IPS-18a (cell line): ENCODE measurements at regions not wholly inside any gene's neighbourhood (a gene's known extent, or its start where the extent isn't known, plus 50 kb on each side); places are given as distances from the start of the nearest gene placed in this dataset.
"Not testable (repeated sequence)": the region's sequence is repeated elsewhere in the genome, so short reads cannot be mapped to it uniquely, and the experiment has no call there.

Experiments used
- H3K27ac ChIP-seq: one replicate; pipeline ENCODE4 v1.5.1; 2013; ENCODE audit warnings: low read length
- H3K27me3 ChIP-seq: one replicate; pipeline ENCODE4 v1.6.1; 2013; ENCODE audit warnings: mild to moderate bottlenecking, low read length; ENCODE audit not compliant: control insufficient read depth, insufficient read depth
- H3K36me3 ChIP-seq: one replicate; pipeline ENCODE4 v1.6.1; 2013; ENCODE audit warnings: low read depth, low read length; ENCODE audit not compliant: control insufficient read depth
- H3K4me1 ChIP-seq: one replicate; pipeline ENCODE4 v1.6.1; 2013; ENCODE audit warnings: low read depth, low read length; ENCODE audit not compliant: control insufficient read depth
- H3K4me3 ChIP-seq: one replicate; pipeline ENCODE4 v1.5.1; 2013; ENCODE audit warnings: low read length
- H3K9ac ChIP-seq: one replicate; pipeline ENCODE4 v1.6.1; 2013; ENCODE audit warnings: mild to moderate bottlenecking, low read length, moderate library complexity
- H3K9me3 ChIP-seq: one replicate; pipeline ENCODE4 v1.6.1; 2013; ENCODE audit warnings: low read depth, low read length; ENCODE audit not compliant: control insufficient read depth

DNA sequence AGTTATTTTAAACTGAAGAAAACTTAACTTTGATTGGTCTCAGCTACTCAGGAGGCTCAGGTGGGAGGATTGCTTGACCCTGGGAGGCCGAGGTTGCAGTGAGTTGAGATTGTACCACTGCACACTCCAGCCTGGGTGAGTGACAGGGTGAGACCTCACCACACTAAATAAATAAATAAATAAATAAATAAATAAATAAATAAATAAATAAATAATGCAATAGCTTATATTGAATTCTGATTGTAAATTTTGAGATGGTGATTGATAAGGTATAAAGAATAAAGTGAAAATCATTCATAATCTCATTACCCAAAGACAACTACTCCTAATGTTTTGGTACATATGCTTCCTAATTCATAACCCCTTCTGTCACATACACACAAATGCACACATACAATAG lies 58.1 kb downstream of the TUBA3C start:
- no peaks in the 10 kb centered on the region for H3K36me3 ChIP-seq
- H3K4me3 ChIP-seq: no peak overlapping the region
- peaks cover 64% of the 10 kb centered on the region for H3K9me3 ChIP-seq
- H3K4me1 ChIP-seq: no peaks in the 10 kb centered on the region
- H3K9ac ChIP-seq: no peak overlapping the region
- no peaks in the 10 kb centered on the region for H3K27me3 ChIP-seq
- H3K27ac ChIP-seq: no peak overlapping the region

DNA sequence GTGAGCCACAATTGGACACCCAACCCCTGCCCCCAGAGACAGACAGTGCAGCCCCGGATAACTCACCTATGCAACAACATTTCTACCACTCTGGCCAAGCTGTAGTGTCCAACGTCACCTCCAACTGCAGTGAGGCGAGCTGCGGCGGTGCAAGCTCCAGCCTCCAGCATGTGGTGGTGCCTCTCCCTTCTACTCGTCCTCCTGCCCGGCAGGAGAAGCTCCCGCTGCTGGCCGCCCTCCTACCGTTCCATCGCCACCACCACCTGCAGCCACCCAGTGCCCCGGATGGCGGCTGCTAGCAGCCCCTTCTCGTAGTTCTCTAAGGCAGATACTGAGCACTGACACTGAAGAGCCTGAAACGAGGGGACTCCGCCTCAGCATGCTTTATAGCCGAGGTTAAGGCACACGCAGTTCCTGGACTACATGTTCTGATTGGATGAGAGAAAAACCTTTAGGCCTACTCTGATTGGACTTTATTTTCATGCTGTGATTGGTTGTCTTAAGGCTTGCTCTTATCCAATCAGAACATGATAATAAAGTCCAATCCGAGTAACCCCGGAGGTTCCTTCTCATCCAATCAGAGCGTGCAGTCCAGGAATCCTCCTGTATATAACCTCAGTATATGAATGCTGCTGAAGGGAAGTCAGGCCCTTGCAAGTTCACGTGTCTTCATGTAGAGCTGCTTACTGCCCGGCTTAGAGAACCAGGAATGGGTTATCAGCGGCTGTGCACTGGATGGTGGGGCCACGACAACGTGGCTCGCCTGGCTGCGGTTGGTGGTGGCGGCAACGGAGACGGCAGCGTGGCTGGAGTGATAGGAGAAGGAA lies 63.5 kb downstream of the TUBA3C start:
- H3K9ac ChIP-seq: no peak overlapping the region
- H3K4me3 ChIP-seq: no peak overlapping the region
- H3K9me3 ChIP-seq: peaks cover 61% of the 10 kb centered on the region
- H3K4me1 ChIP-seq: no peaks in the 10 kb centered on the region
- no peak overlapping the region for H3K27ac ChIP-seq
- no peaks in the 10 kb centered on the region for H3K27me3 ChIP-seq
- no peaks in the 10 kb centered on the region for H3K36me3 ChIP-seq

DNA sequence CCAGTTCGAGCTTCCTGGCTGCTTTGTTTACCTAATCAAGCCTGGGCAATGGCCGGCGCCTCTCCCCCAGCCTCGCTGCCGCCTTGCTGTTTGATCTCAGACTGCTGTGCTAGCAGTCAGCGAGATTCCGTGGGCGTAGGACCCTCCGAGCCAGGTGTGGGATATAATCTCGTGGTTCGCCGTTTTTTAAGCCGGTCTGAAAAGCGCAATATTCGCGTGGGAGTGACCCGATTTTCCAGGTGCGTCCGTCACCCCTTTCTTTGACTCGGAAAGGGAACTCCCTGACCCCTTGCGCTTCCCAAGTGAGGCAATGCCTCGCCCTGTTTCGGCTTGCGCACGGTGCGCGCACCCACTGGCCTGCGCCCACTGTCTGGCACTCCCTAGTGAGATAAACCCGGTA lies 72.4 kb downstream of the TUBA3C start:
- not testable (repeated sequence) for H3K27me3 ChIP-seq, H3K27ac ChIP-seq, H3K4me3 ChIP-seq, H3K36me3 ChIP-seq, H3K9ac ChIP-seq, H3K4me1 ChIP-seq
- peaks cover 41% of the 10 kb centered on the region for H3K9me3 ChIP-seq

GRCh38 chr13:19103140-19103539 lies 78.5 kb downstream of the TUBA3C start:
- H3K9me3 ChIP-seq: peaks cover 21% of the 10 kb centered on the region
- H3K4me1 ChIP-seq: no peaks in the 10 kb centered on the region
- H3K27ac ChIP-seq: no peak overlapping the region
- no peaks in the 10 kb centered on the region for H3K27me3 ChIP-seq
- no peak overlapping the region for H3K4me3 ChIP-seq
- no peak overlapping the region for H3K9ac ChIP-seq
- no peaks in the 10 kb centered on the region for H3K36me3 ChIP-seq

GRCh38 chr13:19093369-19093768 lies 88.3 kb downstream of the TUBA3C start:
- no peak overlapping the region for H3K9ac ChIP-seq
- H3K27ac ChIP-seq: no peak overlapping the region
- H3K27me3 ChIP-seq: no peaks in the 10 kb centered on the region
- no peaks in the 10 kb centered on the region for H3K4me1 ChIP-seq
- H3K36me3 ChIP-seq: no peaks in the 10 kb centered on the region
- no peak overlapping the region for H3K4me3 ChIP-seq
- H3K9me3 ChIP-seq: peaks cover 69% of the 10 kb centered on the region

DNA sequence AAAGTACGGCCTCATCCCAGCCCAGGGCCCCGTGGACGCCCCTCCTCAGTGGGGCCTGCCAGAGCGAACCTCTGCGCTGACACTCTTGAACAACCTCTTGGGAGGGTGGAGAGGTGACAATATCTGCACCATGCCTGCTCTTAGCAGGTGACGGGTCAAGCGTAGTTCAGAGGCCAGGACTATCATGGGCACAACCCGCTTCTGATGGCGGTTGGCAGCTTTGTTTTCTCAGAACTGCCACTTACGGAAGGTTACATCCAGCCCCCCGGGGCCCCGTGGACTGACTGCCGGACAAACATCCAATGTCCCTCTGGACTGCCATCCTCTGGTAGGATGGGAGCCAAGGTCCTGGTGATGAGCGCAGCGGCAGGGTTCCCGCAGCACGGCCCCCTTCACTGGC lies 91.1 kb downstream of the TUBA3C start:
- peaks cover 58% of the 10 kb centered on the region for H3K9me3 ChIP-seq
- no peaks in the 10 kb centered on the region for H3K27me3 ChIP-seq
- H3K9ac ChIP-seq: no peak overlapping the region
- H3K36me3 ChIP-seq: no peaks in the 10 kb centered on the region
- H3K4me3 ChIP-seq: no peak overlapping the region
- no peak overlapping the region for H3K27ac ChIP-seq
- no peaks in the 10 kb centered on the region for H3K4me1 ChIP-seq

- no peaks in the 10 kb centered on the region for H3K36me3 ChIP-seq
- H3K27ac ChIP-seq: no peak overlapping the region
- H3K4me1 ChIP-seq: no peaks in the 10 kb centered on the region
- H3K27me3 ChIP-seq: no peaks in the 10 kb centered on the region
- no peak overlapping the region for H3K9ac ChIP-seq
- H3K4me3 ChIP-seq: no peak overlapping the region
- H3K9me3 ChIP-seq: peaks cover 59% of the 10 kb centered on the region
Measured at GRCh38 chr13:19089315-19089714, 92.3 kb downstream of the TUBA3C start.

DNA sequence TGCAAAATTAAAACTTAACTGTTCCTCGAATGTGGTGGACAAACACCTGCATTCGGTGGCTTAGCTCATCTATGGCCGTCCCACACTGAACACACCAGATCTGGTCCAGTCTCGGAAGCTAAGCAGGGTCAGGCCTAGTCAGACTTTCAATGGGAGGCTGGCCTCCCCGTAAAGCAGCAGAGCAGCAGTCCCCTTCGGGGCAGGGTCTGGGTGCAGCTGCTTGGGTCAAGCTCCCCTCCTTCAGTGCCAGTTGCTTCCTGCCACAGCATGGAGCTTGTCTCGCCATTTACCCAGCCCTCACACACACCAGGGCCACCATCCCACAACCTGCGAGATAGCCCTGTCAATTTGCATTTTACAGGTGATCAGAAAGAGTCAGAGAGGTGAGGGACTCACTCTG lies 93.2 kb downstream of the TUBA3C start:
- no peaks in the 10 kb centered on the region for H3K4me1 ChIP-seq
- H3K27ac ChIP-seq: no peak overlapping the region
- H3K27me3 ChIP-seq: no peaks in the 10 kb centered on the region
- H3K4me3 ChIP-seq: no peak overlapping the region
- H3K9ac ChIP-seq: no peak overlapping the region
- no peaks in the 10 kb centered on the region for H3K36me3 ChIP-seq
- H3K9me3 ChIP-seq: peaks cover 62% of the 10 kb centered on the region

DNA sequence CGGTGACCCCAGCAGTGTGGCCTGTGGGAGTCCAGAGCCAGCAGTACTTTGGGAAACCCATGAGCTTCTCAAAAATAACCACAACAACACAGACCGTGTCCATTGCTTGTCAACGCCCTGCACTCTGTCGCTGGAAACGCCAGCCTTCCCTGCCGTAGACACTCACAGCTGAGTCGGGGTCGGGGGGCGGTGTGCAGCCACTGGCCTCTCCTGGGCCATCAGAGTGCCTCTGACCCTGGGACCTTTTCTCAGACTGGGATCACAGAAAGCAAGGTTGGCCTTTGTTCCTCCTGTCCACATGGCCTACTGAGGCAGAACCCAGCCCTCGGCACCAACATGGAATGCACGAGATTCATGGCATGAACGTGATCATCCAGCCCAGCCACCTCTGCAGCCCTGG lies 95.7 kb downstream of the TUBA3C start:
- Histone ChIP-seq H3K27me3 (no peaks in the 10 kb centered on the region), H3K36me3 (no peaks in the 10 kb centered on the region), H3K9me3 (peaks cover 71% of the 10 kb centered on the region), H3K9ac (no peak overlapping the region), H3K27ac (no peak overlapping the region), H3K4me3 (no peak overlapping the region), H3K4me1 (no peaks in the 10 kb centered on the region)

DNA sequence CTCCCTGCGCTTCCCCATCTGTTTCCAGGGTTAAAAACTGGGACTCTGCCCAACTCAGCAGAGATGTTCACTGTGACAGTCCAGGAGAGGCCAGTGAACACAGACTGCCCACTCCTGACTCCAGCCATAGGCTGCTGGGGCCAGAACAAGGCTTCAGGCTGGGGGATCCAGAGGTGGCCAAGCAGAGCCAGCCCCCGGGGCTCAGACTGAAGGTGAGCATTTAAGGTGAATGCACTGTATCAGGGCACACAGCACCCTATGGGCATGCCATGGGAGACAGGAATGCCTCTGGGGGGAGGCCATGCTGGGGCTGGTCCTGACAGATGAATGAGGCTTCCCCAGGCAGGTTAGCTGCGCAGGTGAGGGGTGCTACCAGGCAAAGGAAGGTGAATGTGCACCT lies 96.4 kb downstream of the TUBA3C start:
- H3K36me3 ChIP-seq: no peaks in the 10 kb centered on the region
- H3K9me3 ChIP-seq: peaks cover 74% of the 10 kb centered on the region
- H3K27ac ChIP-seq: no peak overlapping the region
- no peak overlapping the region for H3K4me3 ChIP-seq
- H3K4me1 ChIP-seq: no peaks in the 10 kb centered on the region
- H3K9ac ChIP-seq: no peak overlapping the region
- H3K27me3 ChIP-seq: no peaks in the 10 kb centered on the region

DNA sequence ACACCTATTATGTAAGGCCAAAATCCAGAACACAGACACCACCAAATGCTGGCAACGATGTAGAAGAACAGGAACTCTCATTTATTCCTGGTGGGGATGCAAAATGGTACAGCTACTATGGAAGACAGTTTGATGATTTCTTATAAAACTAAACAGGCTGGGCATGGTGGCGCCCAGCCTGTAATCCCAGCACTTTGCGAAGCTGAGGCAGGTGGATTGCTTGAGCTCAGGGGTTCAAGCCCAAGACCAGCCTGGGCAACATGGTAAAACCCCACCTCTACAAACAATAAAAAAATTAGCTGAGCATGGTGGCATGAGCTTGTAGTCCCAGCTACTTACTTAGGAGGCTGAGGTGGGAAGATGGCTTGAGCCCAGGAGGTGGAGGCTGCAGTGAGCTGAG lies 98.3 kb downstream of the TUBA3C start:
- H3K9me3 ChIP-seq: peaks cover 68% of the 10 kb centered on the region
- no peaks in the 10 kb centered on the region for H3K4me1 ChIP-seq
- H3K27ac ChIP-seq: no peak overlapping the region
- no peak overlapping the region for H3K4me3 ChIP-seq
- H3K27me3 ChIP-seq: no peaks in the 10 kb centered on the region
- H3K36me3 ChIP-seq: no peaks in the 10 kb centered on the region
- H3K9ac ChIP-seq: no peak overlapping the region

- H3K27ac ChIP-seq: no peak overlapping the region
- no peaks in the 10 kb centered on the region for H3K4me1 ChIP-seq
- no peak overlapping the region for H3K4me3 ChIP-seq
- no peak overlapping the region for H3K9ac ChIP-seq
- H3K36me3 ChIP-seq: no peaks in the 10 kb centered on the region
- no peaks in the 10 kb centered on the region for H3K27me3 ChIP-seq
- peaks cover 62% of the 10 kb centered on the region for H3K9me3 ChIP-seq
Measured at GRCh38 chr13:19075418-19075817, 106.2 kb downstream of the TUBA3C start.
